ENCODE measurements at regions not wholly inside any gene's neighbourhood (a gene's known extent, or its start where the extent isn't known, plus 50 kb on each side); places are given as distances from the start of the nearest gene placed in this dataset.

DNA sequence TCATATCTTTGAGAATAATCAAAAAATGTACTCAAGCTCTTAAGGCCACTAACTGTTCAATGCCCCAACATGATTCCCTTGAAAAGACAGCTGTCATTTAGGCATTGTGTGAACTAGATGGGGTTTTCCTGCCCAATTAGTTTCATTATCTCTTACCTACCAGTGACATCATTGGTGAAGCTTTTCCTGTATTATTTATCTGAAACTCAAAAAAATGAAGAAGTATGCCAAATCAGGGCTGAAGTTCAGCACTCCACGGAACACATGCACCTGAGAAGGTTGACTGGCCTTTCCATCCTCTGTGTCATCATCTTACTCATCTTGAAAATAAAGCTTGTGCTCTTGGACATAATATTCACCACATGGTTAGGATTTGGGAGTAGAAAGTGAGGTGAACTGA, 126.4 kb downstream of the TXNL1 start:
- TF ChIP-seq, protein P1, sequence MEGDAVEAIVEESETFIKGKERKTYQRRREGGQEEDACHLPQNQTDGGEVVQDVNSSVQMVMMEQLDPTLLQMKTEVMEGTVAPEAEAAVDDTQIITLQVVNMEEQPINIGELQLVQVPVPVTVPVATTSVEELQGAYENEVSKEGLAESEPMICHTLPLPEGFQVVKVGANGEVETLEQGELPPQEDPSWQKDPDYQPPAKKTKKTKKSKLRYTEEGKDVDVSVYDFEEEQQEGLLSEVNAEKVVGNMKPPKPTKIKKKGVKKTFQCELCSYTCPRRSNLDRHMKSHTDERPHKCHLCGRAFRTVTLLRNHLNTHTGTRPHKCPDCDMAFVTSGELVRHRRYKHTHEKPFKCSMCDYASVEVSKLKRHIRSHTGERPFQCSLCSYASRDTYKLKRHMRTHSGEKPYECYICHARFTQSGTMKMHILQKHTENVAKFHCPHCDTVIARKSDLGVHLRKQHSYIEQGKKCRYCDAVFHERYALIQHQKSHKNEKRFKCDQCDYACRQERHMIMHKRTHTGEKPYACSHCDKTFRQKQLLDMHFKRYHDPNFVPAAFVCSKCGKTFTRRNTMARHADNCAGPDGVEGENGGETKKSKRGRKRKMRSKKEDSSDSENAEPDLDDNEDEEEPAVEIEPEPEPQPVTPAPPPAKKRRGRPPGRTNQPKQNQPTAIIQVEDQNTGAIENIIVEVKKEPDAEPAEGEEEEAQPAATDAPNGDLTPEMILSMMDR (IDR thresholded peaks at IDR 0.05), result no peak
- no peak for TF ChIP-seq POLR2A (IDR thresholded peaks at IDR 0.05)
- no peak overlapping the region for H3K27ac ChIP-seq
- intact Hi-C loops (cut with DNase I), result no loop called here
- H3K9me3 ChIP-seq (replicated peaks in 1 of 3), result no peaks in the 10 kb centered on the region
- DNase-seq, result no peak
- no peaks in the 10 kb centered on the region for H3K27me3 ChIP-seq
- WGBS, 4 donors, result 70 to 81% (median 74%) methylated on average over 1 of the region's 1 CpG
- no peak overlapping the region for H3K4me3 ChIP-seq
- no peaks in the 10 kb centered on the region for H3K4me1 ChIP-seq (replicated peaks in 1 of 2)
- H3K36me3 ChIP-seq (replicated peaks in 1 of 2), result no peaks in the 10 kb centered on the region

DNA sequence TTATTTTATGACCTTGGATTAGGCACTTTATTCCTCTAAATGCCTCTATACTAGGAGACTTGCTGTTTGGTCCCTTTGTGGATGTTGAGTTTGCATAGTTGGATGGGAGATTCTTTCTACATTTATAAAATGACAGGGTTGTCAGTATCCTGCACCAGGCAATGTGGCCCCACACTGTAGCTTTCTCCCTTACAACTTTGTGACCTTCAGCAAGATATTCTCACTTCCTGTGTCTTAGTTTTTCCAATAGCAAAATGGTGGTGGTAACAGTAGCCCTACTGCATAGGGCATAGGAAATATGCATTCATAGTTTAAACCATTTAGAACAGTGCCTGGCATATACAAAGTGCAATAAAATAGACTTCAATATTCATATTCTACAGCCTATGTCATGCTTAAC, 128.3 kb downstream of the TXNL1 start:
- Histone ChIP-seq H3K27ac (no peak overlapping the region), H3K9me3 (replicated peaks in 1 of 3) (no peaks in the 10 kb centered on the region), H3K27me3 (no peaks in the 10 kb centered on the region), H3K4me3 (no peak overlapping the region), H3K36me3 (replicated peaks in 1 of 2) (no peaks in the 10 kb centered on the region), H3K4me1 (replicated peaks in 1 of 2) (no peaks in the 10 kb centered on the region)
- intact Hi-C loops (cut with DNase I), result no loop called here
- TF ChIP-seq, protein P1 (IDR thresholded peaks at IDR 0.05), result no peak
- no peak for TF ChIP-seq POLR2A (IDR thresholded peaks at IDR 0.05)
- DNase-seq, result no peak

DNA sequence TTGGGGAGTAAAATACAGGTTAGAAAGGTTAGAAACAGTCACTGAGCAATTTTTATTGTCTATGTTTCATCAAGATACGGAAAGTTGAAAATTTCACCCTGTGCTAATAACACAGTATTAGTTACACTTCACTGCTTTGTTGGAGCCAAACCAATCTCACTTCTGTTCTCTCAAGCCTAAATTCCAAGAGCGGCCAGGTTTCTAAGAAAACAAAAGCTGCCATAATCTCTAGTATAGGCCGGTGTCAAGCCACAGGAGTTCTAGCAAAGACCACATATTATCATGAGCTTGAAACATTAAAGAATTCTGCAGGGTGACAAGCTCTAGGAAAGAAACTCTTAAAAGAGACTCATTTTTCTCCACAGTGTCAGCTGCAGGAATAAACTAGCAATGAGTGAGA, 128.7 kb downstream of the TXNL1 start:
- Histone ChIP-seq H3K9me3 (replicated peaks in 1 of 3) (no peaks in the 10 kb centered on the region), H3K36me3 (replicated peaks in 1 of 2) (no peaks in the 10 kb centered on the region), H3K27me3 (no peaks in the 10 kb centered on the region), H3K27ac (no peak overlapping the region), H3K4me1 (replicated peaks in 1 of 2) (no peaks in the 10 kb centered on the region), H3K4me3 (no peak overlapping the region)
- DNase-seq, result no peak
- 88 to 91% (median 90%) methylated on average over 3 of the region's 3 CpGs for WGBS, 4 donors
- TF ChIP-seq POLR2A (IDR thresholded peaks at IDR 0.05), result no peak
- TF ChIP-seq, protein P1 (IDR thresholded peaks at IDR 0.05), result no peak
- intact Hi-C loops (cut with DNase I), result no loop called here

DNA sequence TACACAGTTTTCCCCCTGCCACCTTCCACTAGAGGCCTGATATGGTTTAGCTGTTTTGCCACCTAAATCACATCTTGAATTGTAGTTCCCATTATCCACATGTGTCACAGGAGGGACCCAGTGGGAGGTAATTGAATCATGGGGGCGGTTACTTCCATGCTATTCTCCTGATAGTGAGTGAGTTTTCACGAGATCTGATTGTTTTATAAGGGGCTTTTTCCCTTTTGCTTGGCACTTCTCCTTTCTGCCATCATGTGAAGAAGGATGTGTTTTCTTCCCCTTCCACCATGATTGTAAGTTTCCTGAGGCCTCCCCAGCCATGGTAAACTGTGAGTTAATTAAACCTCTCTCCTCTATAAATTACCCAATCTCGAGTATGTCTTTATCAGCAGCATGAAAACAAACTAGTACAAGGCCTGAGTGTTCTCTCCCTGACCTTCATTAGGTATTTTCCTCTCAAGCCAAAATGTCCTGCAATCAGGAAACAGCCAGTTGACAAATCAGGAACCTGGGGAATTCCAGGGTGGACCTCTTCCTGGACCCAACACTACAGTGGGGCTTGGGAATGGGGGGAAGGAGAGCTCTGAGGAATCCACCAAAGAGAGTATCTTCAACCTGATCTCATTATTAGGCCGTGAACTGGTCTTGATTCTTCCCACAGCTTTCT, 129.9 kb downstream of the TXNL1 start:
- H3K27ac ChIP-seq, result no peak overlapping the region
- no peaks in the 10 kb centered on the region for H3K4me1 ChIP-seq (replicated peaks in 1 of 2)
- TF ChIP-seq, protein P1 (IDR thresholded peaks at IDR 0.05), result no peak
- TF ChIP-seq POLR2A (IDR thresholded peaks at IDR 0.05), result no peak
- WGBS, 4 donors, result 42 to 58% (median 56%) methylated on average over 4 of the region's 4 CpGs
- H3K4me3 ChIP-seq, result no peak overlapping the region
- H3K27me3 ChIP-seq, result no peaks in the 10 kb centered on the region
- no peaks in the 10 kb centered on the region for H3K36me3 ChIP-seq (replicated peaks in 1 of 2)
- no peaks in the 10 kb centered on the region for H3K9me3 ChIP-seq (replicated peaks in 1 of 3)
- intact Hi-C loops (cut with DNase I), result no loop called here
- no peak for DNase-seq
